Brain microvascular endothelial cell (primary cell): ENCODE measurements at regions not wholly inside any gene's neighbourhood (a gene's known extent, or its start where the extent isn't known, plus 50 kb on each side); places are given as distances from the start of the nearest gene placed in this dataset.

ENCODE experiments used
- DNase-seq: peaks from one replicate; pipeline ENCODE4 v3.0.0-alpha.2; 2020
- H3K27ac ChIP-seq: fragments of 250-450 bp; sonication (Bioruptor Pico); 2 replicates; pipeline ENCODE4 v1.5.1; 2020; ENCODE audit warnings: mild to moderate bottlenecking, moderate library complexity
- H3K27me3 ChIP-seq: fragments of 250-450 bp; sonication (Bioruptor Pico); replicated peaks from 2 replicates; pipeline ENCODE4 v1.5.1; 2020; ENCODE audit warnings: mild to moderate bottlenecking
- H3K36me3 ChIP-seq: fragments of 250-450 bp; sonication (Bioruptor Pico); replicated peaks from 2 replicates; pipeline ENCODE4 v1.5.1; 2020; ENCODE audit warnings: mild to moderate bottlenecking
- H3K4me3 ChIP-seq: 2 replicates; pipeline ENCODE4 v1.5.1; 2011; ENCODE audit warnings: low read depth, mild to moderate bottlenecking, control low read depth, low read length, moderate library complexity
- in situ Hi-C: cut with HindIII; loops from 2 replicates; pipeline ENCODE4 v1.10.0; 2017; ENCODE audit warnings: low sequenced_read_pairs, low pct_ligation_motif_present
- TF ChIP-seq, protein P1 (sequence below): IDR thresholded peaks from 2 replicates; pipeline ENCODE4 v1.5.1; 2011; ENCODE audit warnings: low read depth, mild to moderate bottlenecking, moderate library complexity, low read length, control low read depth, inconsistent platforms; ENCODE audit errors: missing control alignments

DNA sequence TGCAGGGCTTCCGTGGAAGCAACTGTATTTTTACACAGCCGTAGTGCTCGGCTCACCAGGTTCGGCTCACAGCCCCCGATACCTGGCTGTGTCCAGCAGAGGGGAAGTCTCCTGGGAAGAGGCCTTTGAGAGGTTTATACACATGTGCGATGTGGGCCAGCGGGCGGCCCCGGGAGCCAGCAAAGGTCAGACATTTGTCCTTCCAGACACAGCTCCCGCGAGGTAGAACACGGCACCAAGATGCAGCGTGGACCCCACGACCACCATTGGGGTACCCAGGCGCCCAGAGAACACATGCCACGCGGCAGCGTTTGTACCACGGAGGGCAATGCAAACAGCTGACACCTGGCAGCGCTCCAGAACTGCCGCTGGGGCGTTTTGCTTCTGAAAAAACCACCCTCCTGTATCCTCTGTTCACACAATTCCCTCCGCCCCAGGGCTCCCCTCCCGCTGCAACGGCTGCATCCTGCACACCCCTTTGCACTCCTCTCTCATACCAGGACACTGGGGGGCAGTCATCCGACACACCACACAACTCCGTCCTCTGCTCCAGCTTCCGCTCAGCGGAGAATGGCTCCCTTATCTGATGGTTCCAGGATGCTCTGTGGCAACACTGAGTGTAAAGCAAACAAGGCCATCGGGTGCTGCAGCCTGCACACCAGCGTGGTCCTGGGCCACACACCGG lies 235.3 kb downstream of the SYK start:
- H3K27ac ChIP-seq = peak overlapping the region; percentile 81
- in situ Hi-C loops = no loop called here
- no peaks in the 10 kb centered on the region for H3K27me3 ChIP-seq
- no peak overlapping the region for H3K4me3 ChIP-seq
- TF ChIP-seq, protein P1, sequence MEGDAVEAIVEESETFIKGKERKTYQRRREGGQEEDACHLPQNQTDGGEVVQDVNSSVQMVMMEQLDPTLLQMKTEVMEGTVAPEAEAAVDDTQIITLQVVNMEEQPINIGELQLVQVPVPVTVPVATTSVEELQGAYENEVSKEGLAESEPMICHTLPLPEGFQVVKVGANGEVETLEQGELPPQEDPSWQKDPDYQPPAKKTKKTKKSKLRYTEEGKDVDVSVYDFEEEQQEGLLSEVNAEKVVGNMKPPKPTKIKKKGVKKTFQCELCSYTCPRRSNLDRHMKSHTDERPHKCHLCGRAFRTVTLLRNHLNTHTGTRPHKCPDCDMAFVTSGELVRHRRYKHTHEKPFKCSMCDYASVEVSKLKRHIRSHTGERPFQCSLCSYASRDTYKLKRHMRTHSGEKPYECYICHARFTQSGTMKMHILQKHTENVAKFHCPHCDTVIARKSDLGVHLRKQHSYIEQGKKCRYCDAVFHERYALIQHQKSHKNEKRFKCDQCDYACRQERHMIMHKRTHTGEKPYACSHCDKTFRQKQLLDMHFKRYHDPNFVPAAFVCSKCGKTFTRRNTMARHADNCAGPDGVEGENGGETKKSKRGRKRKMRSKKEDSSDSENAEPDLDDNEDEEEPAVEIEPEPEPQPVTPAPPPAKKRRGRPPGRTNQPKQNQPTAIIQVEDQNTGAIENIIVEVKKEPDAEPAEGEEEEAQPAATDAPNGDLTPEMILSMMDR = peak; percentile 87
- H3K36me3 ChIP-seq = no peaks in the 10 kb centered on the region
- DNase-seq = peak; percentile 91

DNA sequence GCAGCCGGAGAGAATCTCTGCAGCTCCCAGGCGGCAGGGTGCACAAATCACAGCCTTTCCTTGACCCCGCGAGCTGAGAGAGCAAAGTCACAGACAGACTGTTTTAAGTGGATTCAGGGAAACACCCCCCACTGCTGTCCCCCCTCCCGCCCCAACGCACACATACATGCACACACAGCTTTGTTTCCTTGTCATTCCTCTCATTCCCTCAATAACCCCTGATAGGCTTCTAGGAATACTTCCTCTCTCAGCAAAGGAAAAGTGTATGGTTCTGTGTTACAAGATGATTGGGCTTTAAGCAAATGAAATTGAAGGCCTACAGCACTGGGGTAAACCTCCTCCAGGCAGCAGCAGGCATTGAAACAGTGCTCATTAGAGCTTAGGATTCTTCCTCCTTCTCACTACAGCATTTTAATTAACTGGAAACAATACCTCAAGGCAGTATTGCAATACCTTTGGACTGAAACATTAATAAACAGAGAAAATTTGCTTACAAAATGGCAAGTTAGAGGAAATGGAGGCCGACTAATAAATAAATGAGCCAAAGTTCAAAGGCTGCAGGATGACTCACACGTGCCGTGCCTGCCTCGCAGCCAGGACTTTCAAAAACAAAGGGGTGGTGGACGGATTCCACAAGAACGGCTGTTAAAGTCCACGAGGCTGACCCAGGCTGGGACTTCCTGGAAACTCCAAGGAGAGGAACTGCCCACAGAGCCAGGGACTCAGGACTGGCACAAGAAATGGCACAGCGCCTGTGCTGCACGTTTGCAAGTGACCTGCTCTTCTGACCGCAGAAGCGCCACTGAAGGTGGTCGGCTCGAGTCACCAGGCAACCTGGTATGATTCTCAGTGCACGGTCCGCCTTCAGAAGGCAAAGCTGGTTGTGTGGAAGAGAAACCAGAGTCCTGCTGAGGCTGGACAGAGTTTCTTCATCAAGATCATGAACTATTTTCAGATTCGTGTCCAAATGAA lies 236.2 kb downstream of the SYK start:
- in situ Hi-C loops = no loop called here
- TF ChIP-seq, protein P1 = no peak
- no peaks in the 10 kb centered on the region for H3K27me3 ChIP-seq
- peak overlapping the region; percentile 81 for H3K27ac ChIP-seq
- DNase-seq = peak; percentile 77
- H3K4me3 ChIP-seq = no peak overlapping the region
- H3K36me3 ChIP-seq = no peaks in the 10 kb centered on the region

DNA sequence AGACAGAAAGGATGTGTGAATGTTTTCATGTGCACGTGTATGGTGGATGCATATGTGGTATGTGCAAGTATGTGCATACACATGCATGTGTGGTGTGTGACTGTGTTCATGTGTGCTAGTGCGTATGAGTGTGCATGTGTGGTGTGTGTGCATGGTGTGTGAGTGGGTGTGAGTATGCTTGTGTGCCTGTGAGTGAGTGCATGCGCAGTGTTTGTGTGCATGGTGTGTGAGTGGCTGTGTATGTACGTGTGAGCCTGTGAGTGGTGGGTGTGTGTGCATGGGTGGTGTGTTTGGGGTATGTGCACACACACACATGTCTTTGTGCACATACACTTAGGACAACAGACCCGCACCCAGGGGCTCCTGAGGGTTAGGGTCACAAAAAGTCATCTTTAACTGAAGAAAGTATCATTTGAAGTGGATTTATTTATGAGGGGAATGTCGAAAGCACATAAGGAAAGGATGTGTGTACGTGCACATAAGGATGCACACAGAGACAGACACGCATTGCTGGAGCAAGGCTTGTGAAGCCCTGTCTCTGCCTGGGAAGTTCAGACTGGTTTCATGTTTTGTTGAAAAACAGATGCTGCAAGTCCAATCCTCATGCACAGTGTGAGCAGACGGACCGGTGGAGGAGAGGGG lies 237.0 kb downstream of the SYK start:
- no peaks in the 10 kb centered on the region for H3K36me3 ChIP-seq
- no peak for DNase-seq
- TF ChIP-seq, protein P1 = no peak
- no peaks in the 10 kb centered on the region for H3K27me3 ChIP-seq
- in situ Hi-C loops = no loop called here
- H3K27ac ChIP-seq = peak overlapping the region; percentile 81
- no peak overlapping the region for H3K4me3 ChIP-seq

DNA sequence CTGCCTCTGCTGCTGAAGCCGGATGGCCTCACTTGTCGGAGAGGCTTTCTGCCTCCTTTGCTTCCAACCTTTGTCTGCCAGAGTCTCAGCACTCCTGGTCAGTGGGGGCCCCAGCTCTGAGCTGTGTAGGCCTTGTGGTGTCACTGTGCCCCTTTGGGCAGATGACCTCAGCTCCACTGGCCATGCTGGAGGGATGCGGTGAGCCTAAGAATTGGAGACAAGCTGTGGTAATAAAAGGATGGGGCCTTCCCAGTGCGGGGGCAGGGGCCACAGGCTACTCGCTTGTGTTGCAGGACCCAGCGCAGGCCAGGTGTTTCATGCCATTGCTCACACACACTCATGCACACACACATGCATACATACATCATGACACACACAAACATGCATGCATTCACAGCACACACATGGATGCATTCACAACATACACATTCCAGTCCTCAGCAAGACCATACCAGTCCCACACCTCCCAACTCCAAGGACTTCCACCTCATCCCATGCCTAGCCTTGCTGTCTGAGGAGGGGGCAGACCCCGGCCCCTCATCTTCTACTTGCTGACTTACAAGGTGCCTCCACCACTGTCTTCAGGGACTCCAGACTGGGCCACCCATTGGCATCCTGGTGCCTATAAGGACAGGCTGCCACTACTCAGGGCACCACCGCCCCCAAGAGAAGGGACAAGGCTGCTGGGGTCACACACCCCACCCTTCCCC lies 237.7 kb downstream of the SYK start:
- Histone ChIP-seq H3K4me3 (no peak overlapping the region), H3K27me3 (no peaks in the 10 kb centered on the region), H3K36me3 (no peaks in the 10 kb centered on the region), H3K27ac (no peak overlapping the region)
- in situ Hi-C loops = no loop called here
- TF ChIP-seq, protein P1 = no peak
- DNase-seq = no peak

DNA sequence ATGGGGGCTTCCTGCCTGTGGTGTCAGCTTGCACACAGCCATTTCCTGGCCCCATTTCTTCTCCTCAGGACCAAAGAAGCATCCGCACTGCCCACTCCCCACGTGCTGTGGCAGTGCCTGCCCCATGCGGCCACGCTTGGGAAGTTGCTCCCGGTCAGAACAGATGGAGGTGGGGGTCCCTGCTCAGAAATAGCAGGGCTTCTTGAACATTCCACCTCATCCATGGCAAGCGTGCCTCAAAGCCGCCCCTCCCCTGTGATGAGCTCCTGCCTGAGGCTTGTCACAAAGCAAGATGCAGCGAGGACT lies 238.2 kb downstream of the SYK start:
- Histone ChIP-seq H3K27ac (no peak overlapping the region), H3K4me3 (no peak overlapping the region), H3K36me3 (no peaks in the 10 kb centered on the region), H3K27me3 (no peaks in the 10 kb centered on the region)
- DNase-seq = no peak
- TF ChIP-seq, protein P1 = no peak
- in situ Hi-C loops = no loop called here
